Left kidney (tissue), 1 donor: ENCODE measurements at regions not wholly inside any gene's neighbourhood (a gene's known extent, or its start where the extent isn't known, plus 50 kb on each side); places are given as distances from the start of the nearest gene placed in this dataset.

Experiments used
- DNase-seq: peaks from one replicate; pipeline ENCODE4 v3.0.0-alpha.2; 2013

DNA sequence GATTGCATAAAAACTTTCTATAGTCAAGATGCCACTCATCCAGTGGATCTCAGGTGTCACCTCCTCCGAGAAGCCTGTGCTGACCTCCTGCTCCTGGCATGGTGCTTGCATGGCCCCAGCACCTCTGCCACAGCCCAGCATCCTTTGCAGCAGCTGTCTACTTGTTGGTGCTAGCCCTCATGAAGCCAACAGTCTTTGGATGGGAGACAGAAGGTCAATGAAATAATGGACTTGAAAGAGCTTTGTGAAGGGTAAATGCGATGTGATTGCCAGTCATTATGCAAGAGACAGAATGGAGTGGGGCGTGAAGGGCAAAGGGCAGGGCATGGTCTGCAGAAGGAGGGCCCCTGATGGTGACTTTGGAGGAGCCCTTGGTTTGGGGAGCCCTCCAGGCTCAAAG, 63.0 kb upstream of the CLMN start:
- DNase-seq = no peak

DNA sequence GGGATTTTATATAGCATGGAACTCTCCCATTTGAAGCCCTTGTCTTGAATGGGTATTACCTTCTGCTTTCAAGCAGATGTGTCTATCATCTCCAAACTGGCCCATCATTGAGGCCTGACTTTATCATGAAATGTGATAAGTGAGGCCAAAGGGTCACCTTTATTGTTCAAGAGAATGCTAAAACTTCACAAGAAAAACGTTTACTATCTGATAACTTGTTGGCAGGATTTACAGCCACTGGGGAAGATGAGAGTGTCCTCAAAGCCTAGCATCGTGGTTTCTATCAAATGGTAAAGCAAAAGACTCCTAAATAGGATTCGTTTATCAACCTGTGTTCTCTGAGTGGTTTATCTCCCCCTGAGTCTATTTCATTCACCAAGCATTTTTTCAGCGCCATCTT, 62.0 kb upstream of the CLMN start:
- no peak for DNase-seq

DNA sequence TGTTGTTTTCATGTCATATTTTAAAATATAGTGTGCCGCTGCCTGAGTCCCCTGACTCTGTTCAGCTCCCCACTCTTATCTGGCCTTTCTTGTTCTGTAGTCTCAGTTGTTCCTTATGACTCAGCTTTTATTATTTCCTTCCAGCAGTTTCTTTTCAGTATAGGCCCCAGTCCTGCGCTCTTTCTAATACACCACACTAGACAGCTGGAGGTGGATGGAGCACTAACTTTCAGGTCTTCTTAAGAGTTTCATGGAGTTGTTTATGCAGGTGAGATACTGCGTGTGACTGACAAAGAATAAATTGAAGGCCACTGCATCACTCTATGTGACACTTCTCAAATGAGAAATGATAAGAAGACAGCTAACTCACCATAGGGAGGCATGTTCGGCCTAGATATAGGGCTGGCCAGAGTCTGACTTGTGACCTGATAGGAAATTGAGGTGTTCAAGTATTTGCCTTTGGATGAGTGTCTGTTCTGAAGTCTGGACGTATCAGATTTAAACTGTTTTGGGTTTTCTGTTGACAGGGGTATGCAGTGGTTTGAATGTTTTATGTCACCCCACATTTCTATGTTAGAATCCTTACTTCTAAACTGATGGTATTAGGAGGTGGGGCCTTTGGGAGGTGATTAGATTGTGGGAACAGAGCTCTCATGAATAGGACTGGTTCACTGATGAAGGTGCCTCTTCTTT, 60.8 kb upstream of the CLMN start:
- no peak for DNase-seq

DNA sequence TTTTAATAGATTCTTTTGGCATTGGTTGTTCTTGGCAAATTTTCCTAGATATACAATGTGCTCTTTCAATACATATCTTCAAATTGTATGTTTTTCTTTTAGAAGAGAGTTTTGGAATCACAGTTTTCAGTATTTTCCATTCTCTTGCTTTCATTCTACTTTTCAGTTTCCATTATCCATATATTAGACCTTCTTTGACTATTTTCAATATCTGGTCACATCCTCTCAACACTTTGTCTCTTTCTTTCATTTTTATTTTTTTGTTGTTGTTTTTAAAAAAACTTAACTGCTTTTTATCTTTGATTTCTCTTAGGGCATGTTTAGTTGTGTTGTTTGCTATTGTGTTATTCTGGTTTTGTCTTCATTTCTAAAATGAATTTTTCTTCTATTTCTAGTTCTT, 59.9 kb upstream of the CLMN start:
- DNase-seq = no peak

DNA sequence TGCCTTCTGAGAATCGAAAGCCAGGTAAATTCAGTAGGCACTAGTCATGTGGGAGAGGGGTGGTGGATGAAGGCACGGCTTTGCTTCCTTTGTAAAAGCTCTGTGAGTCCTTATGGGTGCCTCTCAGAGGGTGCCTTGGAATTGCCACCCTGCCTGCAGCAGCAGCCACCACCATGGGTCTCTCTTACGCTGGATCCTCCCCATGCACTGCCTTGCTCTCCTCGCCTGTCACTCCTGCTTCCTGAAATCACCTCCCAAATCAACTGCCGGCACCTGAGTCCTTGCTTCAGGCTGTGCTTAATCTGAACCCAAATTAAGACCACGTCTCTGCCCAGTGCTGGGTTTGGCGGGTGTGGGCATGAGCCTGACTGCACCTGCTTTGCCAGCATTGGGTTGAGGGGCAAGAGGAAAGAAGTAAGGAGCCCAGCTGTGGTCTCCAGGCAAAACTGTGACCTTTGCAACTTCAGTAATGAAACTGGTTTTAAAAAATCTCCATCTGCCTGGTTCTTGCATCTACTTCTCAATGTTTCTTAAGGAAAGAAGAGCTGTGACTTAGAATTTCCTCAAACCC, 55.9 kb upstream of the CLMN start:
- no peak for DNase-seq

DNA sequence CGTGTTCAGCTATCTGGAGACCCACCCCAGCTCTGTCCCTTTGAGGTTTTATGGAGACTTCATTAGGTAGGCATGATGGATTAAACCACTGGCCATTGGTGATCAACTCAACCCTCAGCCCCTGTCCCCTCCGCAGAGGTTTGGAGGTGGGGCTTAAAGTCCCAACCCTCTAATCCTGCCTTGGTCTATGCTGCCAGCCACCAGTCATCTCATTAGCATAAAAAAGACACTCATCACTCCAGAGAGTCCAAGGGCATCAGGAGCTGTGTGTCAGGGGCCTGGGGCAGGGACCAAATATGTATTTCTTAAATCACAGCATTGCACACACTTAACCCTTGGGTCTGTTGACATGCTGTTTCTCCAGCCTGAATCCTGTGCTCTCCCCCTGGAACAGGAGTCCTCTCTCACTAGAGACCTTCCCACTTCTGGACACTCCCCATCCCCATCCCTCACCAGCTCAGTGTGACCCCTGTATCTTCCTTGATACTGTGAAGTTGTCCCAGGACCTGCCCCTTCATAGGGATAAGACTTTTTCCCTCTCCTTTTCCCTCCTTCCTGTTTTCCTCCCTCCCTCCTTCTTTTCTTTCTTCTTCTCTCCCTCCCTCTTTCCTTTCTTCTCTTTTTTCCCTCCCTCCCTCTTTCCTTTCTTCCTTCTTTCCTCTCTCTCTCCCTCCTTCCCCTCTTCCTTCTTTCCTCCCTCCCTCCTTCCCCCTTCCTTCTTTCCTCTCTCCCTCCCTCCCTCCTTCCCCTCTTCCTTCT, 54.7 kb upstream of the CLMN start:
- no peak for DNase-seq

DNA sequence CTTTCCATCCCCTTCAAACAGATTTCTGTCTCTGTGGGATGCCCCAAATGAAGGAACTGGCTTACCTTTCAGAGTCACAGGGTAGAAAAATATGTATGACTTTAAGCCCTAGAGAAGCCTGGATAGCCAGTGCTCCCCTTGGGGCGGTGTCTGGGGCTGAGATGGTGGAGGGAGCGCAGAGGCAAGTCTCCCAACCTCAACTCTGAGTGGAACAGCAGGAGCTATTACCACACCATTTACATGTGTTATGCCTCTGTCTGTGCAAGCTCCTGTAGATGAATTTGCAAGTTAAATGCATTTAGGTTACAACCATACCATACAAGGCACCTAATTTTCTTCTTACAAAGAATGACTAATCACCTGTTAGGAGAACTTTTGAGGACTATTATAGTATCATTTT, 50.4 kb upstream of the CLMN start:
- DNase-seq = no peak
